22Rv1 (cell line): ENCODE measurements at regions not wholly inside any gene's neighbourhood (a gene's known extent, or its start where the extent isn't known, plus 50 kb on each side); places are given as distances from the start of the nearest gene placed in this dataset.

Experiments used
- H3K27ac ChIP-seq: fragments of 450-650 bp; 2 replicates; pipeline ENCODE4 v1.5.1; 2017
- ZFX ChIP-seq: fragments of 450-650 bp; IDR thresholded peaks from 2 replicates; pipeline ENCODE4 v1.6.1; 2017; ENCODE audit warnings: antibody characterized with exemption, borderline replicate concordance
- TF ChIP-seq, protein P1 (sequence below): fragments of 450-650 bp; IDR thresholded peaks from 2 replicates; pipeline ENCODE4 v1.5.1; 2017; ENCODE audit warnings: mild to moderate bottlenecking

DNA sequence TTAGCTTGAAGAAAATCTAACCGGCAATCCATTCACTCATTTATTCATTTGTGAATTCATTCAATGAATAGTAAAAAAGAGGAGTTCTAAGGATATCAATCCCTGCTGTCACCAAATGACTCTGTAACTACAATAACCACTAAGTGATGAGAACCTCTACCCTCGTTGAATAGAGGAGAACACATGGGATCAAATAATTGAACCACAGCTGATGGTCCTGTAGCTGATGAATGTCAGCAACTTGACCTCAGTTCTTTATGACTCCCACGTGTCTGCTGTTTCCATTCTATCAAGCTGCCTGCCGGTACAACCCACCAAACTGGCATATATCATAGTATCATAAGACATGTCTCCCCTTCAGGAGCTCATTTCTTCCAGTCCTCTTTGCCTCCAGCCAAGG is 150.3 kb downstream of the PTGER3 start:
- H3K27ac ChIP-seq = no peak overlapping the region
- TF ChIP-seq ZFX = no peak
- TF ChIP-seq, protein P1, sequence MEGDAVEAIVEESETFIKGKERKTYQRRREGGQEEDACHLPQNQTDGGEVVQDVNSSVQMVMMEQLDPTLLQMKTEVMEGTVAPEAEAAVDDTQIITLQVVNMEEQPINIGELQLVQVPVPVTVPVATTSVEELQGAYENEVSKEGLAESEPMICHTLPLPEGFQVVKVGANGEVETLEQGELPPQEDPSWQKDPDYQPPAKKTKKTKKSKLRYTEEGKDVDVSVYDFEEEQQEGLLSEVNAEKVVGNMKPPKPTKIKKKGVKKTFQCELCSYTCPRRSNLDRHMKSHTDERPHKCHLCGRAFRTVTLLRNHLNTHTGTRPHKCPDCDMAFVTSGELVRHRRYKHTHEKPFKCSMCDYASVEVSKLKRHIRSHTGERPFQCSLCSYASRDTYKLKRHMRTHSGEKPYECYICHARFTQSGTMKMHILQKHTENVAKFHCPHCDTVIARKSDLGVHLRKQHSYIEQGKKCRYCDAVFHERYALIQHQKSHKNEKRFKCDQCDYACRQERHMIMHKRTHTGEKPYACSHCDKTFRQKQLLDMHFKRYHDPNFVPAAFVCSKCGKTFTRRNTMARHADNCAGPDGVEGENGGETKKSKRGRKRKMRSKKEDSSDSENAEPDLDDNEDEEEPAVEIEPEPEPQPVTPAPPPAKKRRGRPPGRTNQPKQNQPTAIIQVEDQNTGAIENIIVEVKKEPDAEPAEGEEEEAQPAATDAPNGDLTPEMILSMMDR = no peak

DNA sequence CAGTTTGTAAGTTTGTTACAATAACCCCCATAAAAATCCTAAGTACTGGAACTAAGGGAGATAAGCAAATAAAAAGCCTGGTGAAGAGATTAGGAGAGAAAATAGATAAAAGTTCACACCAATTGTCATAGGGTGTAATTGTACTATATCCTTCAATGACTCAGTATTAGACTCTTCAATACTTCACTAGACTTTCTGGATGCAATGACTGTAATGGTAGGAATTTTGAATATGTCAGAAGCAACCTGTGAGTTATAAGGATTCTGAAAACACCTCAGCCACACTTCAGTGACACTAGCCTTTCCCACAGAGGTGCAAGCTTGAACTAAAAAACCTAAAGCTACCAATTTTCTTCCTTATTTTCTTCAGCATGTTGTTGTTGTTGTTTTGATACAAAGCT is 147.9 kb downstream of the PTGER3 start:
- no peak overlapping the region for H3K27ac ChIP-seq
- TF ChIP-seq, protein P1 = no peak
- no peak for TF ChIP-seq ZFX

DNA sequence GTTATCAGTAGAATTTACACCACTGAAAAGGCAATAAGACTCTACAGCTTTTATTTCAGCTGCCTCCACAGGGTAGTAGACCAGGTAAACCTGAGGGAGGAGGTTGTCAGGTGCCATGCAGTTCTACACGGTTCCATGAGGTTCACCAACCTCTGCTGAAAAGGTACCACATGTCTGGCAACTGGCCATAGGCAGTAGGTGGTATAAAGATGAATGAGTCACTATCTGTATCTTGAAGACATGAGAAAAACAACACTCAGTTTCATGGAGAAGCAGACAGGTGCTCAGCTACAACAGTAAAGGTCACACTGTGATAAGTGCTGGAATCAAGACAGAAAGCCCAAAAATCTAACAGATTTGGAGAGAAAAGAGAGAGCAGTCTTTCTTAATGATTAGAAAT is 145.4 kb downstream of the PTGER3 start:
- no peak overlapping the region for H3K27ac ChIP-seq
- no peak for TF ChIP-seq ZFX
- TF ChIP-seq, protein P1 = no peak

DNA sequence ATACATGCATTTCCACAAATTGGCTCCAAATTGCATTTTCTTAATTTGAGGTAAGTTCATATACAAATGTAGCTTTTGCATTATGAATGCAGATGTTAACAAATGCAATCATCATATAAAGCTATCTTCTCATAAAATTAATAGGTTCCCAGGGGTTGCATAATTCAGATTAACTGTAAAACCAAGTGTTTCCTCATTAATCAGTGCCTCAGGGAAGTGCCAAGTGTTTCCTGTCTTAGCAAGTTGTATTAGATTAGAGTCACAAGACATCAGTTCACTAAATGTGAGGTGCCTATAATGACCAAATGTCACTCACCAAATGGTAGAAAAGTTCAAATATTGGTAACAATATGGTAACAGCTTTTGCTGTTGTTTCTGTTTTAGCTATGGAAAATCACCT is 140.8 kb downstream of the PTGER3 start:
- no peak overlapping the region for H3K27ac ChIP-seq
- no peak for TF ChIP-seq ZFX
- TF ChIP-seq, protein P1 = no peak

DNA sequence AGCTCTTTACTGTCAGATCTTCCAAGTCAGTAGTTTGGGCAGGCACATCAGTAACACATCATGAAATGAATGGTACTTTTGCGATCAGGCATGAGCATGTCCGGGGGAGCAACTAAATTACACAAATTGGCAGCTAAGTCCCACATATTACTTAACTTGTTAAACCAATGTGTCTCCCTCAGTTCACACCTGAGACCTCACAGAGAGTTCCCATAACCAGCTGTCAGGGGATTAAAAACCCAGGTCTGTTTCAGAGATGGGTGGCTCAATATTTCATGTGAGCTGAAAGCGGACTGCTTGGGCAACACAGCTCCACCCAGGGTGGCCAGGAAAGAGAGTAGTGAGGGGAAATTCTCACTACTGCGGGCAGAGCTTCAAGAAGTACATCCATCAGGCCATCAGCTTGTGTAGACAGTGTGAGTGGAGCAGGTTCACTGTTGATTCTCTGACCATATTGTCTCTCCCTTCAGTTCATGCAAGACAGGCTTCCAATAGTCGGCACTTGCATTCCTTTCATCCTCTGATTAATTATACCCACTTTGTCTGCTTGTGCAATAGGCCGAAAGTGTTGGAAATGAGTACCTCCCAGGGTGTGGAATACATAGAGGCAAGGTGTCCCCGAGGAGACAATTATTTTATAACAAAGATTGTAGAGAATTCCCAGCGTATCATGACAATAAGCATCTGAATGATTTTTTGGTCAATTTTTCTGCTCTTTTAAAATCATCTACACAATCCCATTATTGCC is 139.9 kb downstream of the PTGER3 start:
- no peak for TF ChIP-seq ZFX
- TF ChIP-seq, protein P1 = no peak
- H3K27ac ChIP-seq = no peak overlapping the region

DNA sequence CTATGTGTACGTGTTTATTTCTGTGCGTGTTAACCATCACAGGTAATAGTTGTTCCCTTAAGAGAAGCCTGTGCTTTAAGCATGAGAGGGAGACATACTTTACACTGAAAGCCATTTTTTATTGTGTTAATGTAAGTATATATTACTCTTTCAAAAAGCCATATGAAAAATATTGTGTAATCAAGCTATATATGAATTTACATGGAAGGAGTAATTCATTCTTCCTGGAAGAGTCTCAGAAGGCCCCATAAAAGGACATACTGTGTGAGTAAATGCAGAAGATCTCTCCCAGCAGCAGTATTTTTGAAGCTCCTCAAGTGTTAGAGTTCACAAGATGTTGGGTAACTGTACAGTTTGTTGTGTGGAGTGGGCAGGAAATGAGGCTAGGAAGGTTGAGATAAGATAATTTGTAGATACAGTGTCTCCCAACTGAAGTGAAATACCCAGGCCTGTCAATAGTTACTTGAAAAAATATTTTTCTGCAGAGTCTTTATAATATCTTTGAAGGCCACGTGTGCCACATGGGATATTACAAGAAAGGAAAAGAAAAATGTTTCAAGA is 138.3 kb downstream of the PTGER3 start:
- TF ChIP-seq, protein P1 = no peak
- no peak for TF ChIP-seq ZFX
- H3K27ac ChIP-seq = no peak overlapping the region

DNA sequence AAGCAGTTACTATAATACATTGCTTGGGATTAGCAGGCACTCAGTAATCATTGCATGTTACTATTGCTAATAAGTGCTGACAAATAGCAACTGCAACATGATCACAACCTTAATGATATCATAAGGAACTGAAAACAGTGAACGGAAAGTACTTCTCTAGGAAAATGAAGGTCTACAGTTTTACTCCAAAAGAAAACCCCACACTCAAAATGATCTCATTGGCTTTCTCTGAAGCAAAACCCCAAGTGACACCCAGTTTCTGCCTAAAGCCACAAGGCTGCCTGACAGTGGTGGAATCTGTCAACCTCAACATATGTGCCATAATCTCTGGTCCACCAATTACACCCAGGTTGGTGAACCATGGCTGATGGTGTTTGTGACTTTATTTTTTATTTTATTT is 137.6 kb downstream of the PTGER3 start:
- H3K27ac ChIP-seq = no peak overlapping the region
- TF ChIP-seq, protein P1 = no peak
- no peak for TF ChIP-seq ZFX
